Fibroblast of skin of abdomen (primary cell): ENCODE measurements at regions not wholly inside any gene's neighbourhood (a gene's known extent, or its start where the extent isn't known, plus 50 kb on each side); places are given as distances from the start of the nearest gene placed in this dataset.
"Not testable (repeated sequence)": the region's sequence is repeated elsewhere in the genome, so short reads cannot be mapped to it uniquely, and the experiment has no call there.

Experiments used
- DNase-seq: peaks from one replicate; pipeline ENCODE4 v3.0.0-alpha.2; 2013

GRCh38 chr18:26650310-26651268 lies 102.2 kb upstream of the KCTD1 start:
- no peak for DNase-seq

GRCh38 chr18:26649193-26649543 lies 100.8 kb upstream of the KCTD1 start:
- no peak for DNase-seq

GRCh38 chr18:26648509-26649192 lies 100.3 kb upstream of the KCTD1 start:
- no peak for DNase-seq

GRCh38 chr18:26646901-26647300 lies 98.5 kb upstream of the KCTD1 start:
- DNase-seq, result no peak

GRCh38 chr18:26642440-26643348 lies 94.3 kb upstream of the KCTD1 start:
- DNase-seq, result no peak

GRCh38 chr18:26640541-26640940 lies 92.2 kb upstream of the KCTD1 start:
- no peak for DNase-seq

- DNase-seq, result no peak
Measured at GRCh38 chr18:26639149-26639548, 90.8 kb upstream of the KCTD1 start.

GRCh38 chr18:26637983-26638382 lies 89.6 kb upstream of the KCTD1 start:
- DNase-seq, result no peak

- DNase-seq, result no peak
Measured at GRCh38 chr18:26637324-26637723, 89.0 kb upstream of the KCTD1 start.

- no peak for DNase-seq
Measured at GRCh38 chr18:26635466-26635865, 87.1 kb upstream of the KCTD1 start.

- DNase-seq, result no peak
Measured at GRCh38 chr18:26634631-26635030, 86.3 kb upstream of the KCTD1 start.

- no peak for DNase-seq
Measured at GRCh38 chr18:26631135-26631534, 82.8 kb upstream of the KCTD1 start.

GRCh38 chr18:26630596-26630995 lies 82.2 kb upstream of the KCTD1 start:
- no peak for DNase-seq

- no peak for DNase-seq
Measured at GRCh38 chr18:26628017-26628416, 79.7 kb upstream of the KCTD1 start.

GRCh38 chr18:26624443-26624842 lies 76.1 kb upstream of the KCTD1 start:
- DNase-seq, result no peak

- not testable (repeated sequence) for DNase-seq
Measured at GRCh38 chr18:26623314-26623713, 75.0 kb upstream of the KCTD1 start.

GRCh38 chr18:26621161-26622026 lies 73.0 kb upstream of the KCTD1 start:
- DNase-seq, result no peak

- no peak for DNase-seq
Measured at GRCh38 chr18:26619350-26619749, 71.0 kb upstream of the KCTD1 start.

- DNase-seq, result no peak
Measured at GRCh38 chr18:26618135-26618534, 69.8 kb upstream of the KCTD1 start.

GRCh38 chr18:26617151-26617554 lies 68.8 kb upstream of the KCTD1 start:
- DNase-seq, result peak; percentile 92

GRCh38 chr18:26614374-26614773 lies 66.0 kb upstream of the KCTD1 start:
- peak; percentile 27 for DNase-seq
